ENCODE measurements at regions not wholly inside any gene's neighbourhood (a gene's known extent, or its start where the extent isn't known, plus 50 kb on each side); places are given as distances from the start of the nearest gene placed in this dataset.

DNA sequence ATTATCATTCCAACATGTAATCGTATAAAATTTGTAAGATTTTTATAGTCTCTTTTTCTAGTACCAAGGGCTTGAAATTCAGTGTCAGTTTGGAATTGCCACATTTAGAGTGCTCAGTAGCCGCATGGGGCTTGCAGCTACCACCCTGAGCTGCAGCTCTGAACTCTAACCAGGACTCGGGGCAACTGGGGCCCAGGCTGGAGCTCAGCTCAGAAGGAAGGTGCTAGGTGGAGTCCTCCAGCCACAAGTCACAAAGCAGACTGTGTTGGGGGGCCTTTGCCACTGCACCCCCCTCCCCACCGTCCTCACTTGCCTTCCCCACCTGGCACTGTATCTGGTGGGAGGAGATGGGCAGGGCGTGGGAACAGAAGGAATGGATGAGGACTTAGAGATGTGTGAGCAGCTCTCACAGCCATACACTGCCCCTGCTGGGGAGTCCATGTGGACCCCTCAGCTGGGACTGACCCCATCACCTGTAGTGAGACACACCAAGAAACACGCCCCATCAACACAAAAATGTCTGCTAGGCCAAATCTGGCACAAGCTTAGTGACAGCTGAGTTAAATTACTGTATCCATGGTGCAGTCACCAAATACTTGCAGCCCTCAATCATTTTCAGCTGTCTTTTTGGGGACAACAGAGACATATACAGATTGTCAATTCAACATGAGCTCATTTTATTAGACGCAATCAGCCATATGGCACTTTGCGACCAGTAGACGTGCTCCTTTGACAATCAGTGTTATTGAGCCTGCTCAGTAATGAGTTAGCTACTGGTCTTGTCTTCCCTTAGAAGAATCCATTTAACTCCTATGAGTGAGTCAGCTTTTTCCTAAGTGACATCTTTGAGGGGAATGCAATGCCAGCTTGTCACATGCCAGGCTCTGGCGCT, 241.7 kb upstream of the RAB4A start (continued):
- TF ChIP-seq, protein P1, sequence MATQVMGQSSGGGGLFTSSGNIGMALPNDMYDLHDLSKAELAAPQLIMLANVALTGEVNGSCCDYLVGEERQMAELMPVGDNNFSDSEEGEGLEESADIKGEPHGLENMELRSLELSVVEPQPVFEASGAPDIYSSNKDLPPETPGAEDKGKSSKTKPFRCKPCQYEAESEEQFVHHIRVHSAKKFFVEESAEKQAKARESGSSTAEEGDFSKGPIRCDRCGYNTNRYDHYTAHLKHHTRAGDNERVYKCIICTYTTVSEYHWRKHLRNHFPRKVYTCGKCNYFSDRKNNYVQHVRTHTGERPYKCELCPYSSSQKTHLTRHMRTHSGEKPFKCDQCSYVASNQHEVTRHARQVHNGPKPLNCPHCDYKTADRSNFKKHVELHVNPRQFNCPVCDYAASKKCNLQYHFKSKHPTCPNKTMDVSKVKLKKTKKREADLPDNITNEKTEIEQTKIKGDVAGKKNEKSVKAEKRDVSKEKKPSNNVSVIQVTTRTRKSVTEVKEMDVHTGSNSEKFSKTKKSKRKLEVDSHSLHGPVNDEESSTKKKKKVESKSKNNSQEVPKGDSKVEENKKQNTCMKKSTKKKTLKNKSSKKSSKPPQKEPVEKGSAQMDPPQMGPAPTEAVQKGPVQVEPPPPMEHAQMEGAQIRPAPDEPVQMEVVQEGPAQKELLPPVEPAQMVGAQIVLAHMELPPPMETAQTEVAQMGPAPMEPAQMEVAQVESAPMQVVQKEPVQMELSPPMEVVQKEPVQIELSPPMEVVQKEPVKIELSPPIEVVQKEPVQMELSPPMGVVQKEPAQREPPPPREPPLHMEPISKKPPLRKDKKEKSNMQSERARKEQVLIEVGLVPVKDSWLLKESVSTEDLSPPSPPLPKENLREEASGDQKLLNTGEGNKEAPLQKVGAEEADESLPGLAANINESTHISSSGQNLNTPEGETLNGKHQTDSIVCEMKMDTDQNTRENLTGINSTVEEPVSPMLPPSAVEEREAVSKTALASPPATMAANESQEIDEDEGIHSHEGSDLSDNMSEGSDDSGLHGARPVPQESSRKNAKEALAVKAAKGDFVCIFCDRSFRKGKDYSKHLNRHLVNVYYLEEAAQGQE (IDR thresholded peaks at IDR 0.05; ENCODE audit: unreplicated experiment), result no peak
- TF ChIP-seq POLR2AphosphoS5 (IDR thresholded peaks at IDR 0.05; ENCODE audit: low read depth) (no peak), NANOG (IDR thresholded peaks at IDR 0.05; ENCODE audit: borderline replicate concordance) (no peak), ZNF331 (CRISPR knock-in tag; IDR thresholded peaks at IDR 0.05; ENCODE audit: low read depth) (no peak)

DNA sequence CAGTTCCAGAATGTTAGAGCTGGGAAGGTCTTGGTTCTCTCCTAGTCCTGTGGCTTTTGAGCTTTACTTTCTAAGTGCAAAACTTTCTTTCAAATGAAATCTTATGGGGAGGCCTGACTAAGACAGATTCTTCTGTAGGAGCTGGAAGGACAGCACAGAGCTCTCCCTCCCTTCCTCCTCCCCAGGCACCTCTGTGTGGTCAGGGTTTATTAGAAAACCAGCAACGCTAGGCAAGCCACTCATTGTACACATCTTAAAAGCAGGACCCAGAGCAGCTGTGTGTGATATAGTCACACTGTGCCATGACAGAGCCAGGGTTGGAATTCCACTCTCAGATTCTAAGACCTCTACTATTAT, 241.1 kb upstream of the RAB4A start:
- H3K4me3 ChIP-seq, result no peak overlapping the region
- no peaks in the 10 kb centered on the region for H4K20me1 ChIP-seq (replicated peaks; ENCODE audit: insufficient read depth)
- Mint-ChIP-seq H3K4me1 (peaks cover 54% of the 10 kb centered on the region), H3K9me3 (no peaks in the 10 kb centered on the region), H3K36me3 (ENCODE audit: low read depth) (no peaks in the 10 kb centered on the region), H3K27ac (no peak overlapping the region), H3K4me3 (no peak overlapping the region), H3K27me3 (ENCODE audit: insufficient read depth, low read depth, poor library complexity) (peaks cover 35% of the 10 kb centered on the region)
- peaks cover 9% of the 10 kb centered on the region; the same call in 1 of the 2 replicates for H3K27me3 ChIP-seq (ENCODE audit: insufficient read depth)
- H3K27ac ChIP-seq (ENCODE audit: low read depth), result no peak overlapping the region
- no peak for ATAC-seq
- H3K79me2 ChIP-seq (replicated peaks; ENCODE audit: insufficient read depth), result no peaks in the 10 kb centered on the region
- H2AFZ ChIP-seq, result no peak overlapping the region
- H3F3A ChIP-seq (replicated peaks; ENCODE audit: low read depth), result 0 out of 2 replicates have a peak, but pooled peaks cover 7% of the 10 kb centered on the region
- H3K4me2 ChIP-seq, result no peak overlapping the region
- DNase-seq (ENCODE audit: low spot score), result no peak
- H3K9me2 ChIP-seq (ENCODE audit: insufficient read depth), result no peaks in the 10 kb centered on the region; the same call in 1 of the 2 replicates
- no peaks in the 10 kb centered on the region for H3K36me3 ChIP-seq (ENCODE audit: insufficient read depth)
- H3K4me1 ChIP-seq (ENCODE audit: insufficient read depth), result peaks cover 46% of the 10 kb centered on the region
- TF ChIP-seq EZH2phosphoT487 (IDR thresholded peaks at IDR 0.05; ENCODE audit: unreplicated experiment), result no peak
- TF ChIP-seq JUNB (IDR thresholded peaks at IDR 0.05; ENCODE audit: unreplicated experiment), result no peak
- TF ChIP-seq ETS1 (IDR thresholded peaks at IDR 0.05), result no peak
- no peak for TF ChIP-seq ZNF462 (CRISPR knock-in tag; IDR thresholded peaks at IDR 0.05)
- TF ChIP-seq EZH2 (IDR thresholded peaks at IDR 0.05; ENCODE audit: low read depth, unreplicated experiment), result no peak
- no peak for TF ChIP-seq STAT1 (IDR thresholded peaks at IDR 0.05; ENCODE audit: unreplicated experiment)
- TF ChIP-seq CTCF (conservative IDR thresholded peaks at IDR 0.05; ENCODE audit: low read depth in 2 of 2), result no peak
- no peak for TF ChIP-seq ZNF114 (CRISPR knock-in tag; IDR thresholded peaks at IDR 0.05)
- TF ChIP-seq POLR2AphosphoS5 (IDR thresholded peaks at IDR 0.05; ENCODE audit: low read depth), result no peak
- no peak for TF ChIP-seq ZNF331 (CRISPR knock-in tag; IDR thresholded peaks at IDR 0.05; ENCODE audit: low read depth)

Measured in GM23338 (cell line).